ENCODE measurements at regions not wholly inside any gene's neighbourhood (a gene's known extent, or its start where the extent isn't known, plus 50 kb on each side); places are given as distances from the start of the nearest gene placed in this dataset.

GRCh38 chr14:82724316-82724715 is 1190.7 kb upstream of the SEL1L start:
- Histone ChIP-seq H3K9me3 (replicated peaks; ENCODE audit: low read length) (no peaks in the 10 kb centered on the region), H3K9ac (ENCODE audit: low read depth, low read length) (no peak overlapping the region), H3K4me1 (ENCODE audit: control insufficient read depth, insufficient read depth, low read length) (no peaks in the 10 kb centered on the region), H3K27me3 (ENCODE audit: control insufficient read depth, insufficient read depth, low read length) (no peaks in the 10 kb centered on the region), H3K4me2 (ENCODE audit: low read length) (no peak overlapping the region), H3K36me3 (ENCODE audit: insufficient read depth, low read length) (no peaks in the 10 kb centered on the region), H3K4me3 (ENCODE audit: low read length) (no peak overlapping the region)

DNA sequence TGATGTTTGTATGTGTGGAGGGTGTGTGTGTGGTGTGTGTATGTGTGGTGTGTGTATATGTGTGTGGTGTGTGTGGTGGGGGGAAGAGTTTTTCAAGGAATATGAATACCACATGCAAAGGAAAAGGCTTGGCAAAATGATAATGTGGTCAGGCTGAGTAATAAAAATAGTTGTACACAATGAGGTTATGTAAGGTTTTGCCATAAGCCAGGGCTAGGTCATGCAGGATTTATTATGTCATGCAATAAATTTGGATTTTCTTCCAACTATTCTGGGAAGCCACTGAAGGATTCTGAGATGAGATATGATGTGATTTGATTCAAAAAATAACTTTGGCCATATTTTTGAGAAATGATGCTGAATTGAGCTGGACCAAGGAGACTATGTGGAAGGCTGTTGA is 1191.6 kb upstream of the SEL1L start:
- no peaks in the 10 kb centered on the region for H3K4me1 ChIP-seq (ENCODE audit: control insufficient read depth, insufficient read depth, low read length)
- H3K4me3 ChIP-seq (ENCODE audit: low read length) = no peak overlapping the region
- no peak overlapping the region for H3K9ac ChIP-seq (ENCODE audit: low read depth, low read length)
- no peaks in the 10 kb centered on the region for H3K9me3 ChIP-seq (replicated peaks; ENCODE audit: low read length)
- H3K36me3 ChIP-seq (ENCODE audit: insufficient read depth, low read length) = no peaks in the 10 kb centered on the region
- no peaks in the 10 kb centered on the region for H3K27me3 ChIP-seq (ENCODE audit: control insufficient read depth, insufficient read depth, low read length)
- no peak overlapping the region for H3K4me2 ChIP-seq (ENCODE audit: low read length)

DNA sequence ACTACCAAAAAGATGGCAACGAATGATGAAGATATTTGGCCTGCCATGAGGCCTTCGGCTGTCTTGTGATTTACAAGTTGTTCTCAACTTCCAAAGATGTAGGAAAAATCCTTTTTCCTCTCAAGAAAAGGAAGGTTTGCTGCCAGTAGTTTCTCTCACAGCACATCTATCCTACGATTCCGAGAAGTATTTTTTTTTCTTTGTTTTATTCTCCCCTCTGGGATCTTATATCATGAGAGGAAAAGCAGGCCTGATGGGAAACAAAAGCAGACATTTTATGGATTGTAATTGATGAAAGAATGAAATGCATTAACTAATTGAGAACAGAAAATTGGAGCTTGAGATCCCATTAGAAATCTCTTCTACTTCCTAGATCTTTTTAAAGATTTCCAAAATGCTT is 1197.9 kb upstream of the SEL1L start:
- no peak overlapping the region for H3K4me3 ChIP-seq (ENCODE audit: low read length)
- H3K4me1 ChIP-seq (ENCODE audit: control insufficient read depth, insufficient read depth, low read length) = no peaks in the 10 kb centered on the region
- H3K27me3 ChIP-seq (ENCODE audit: control insufficient read depth, insufficient read depth, low read length) = no peaks in the 10 kb centered on the region
- H3K9ac ChIP-seq (ENCODE audit: low read depth, low read length) = no peak overlapping the region
- no peak overlapping the region for H3K4me2 ChIP-seq (ENCODE audit: low read length)
- H3K36me3 ChIP-seq (ENCODE audit: insufficient read depth, low read length) = no peaks in the 10 kb centered on the region
- H3K9me3 ChIP-seq (replicated peaks; ENCODE audit: low read length) = no peaks in the 10 kb centered on the region

- Histone ChIP-seq H3K36me3 (ENCODE audit: insufficient read depth, low read length) (no peaks in the 10 kb centered on the region), H3K4me3 (ENCODE audit: low read length) (no peak overlapping the region), H3K27me3 (ENCODE audit: control insufficient read depth, insufficient read depth, low read length) (no peaks in the 10 kb centered on the region), H3K4me1 (ENCODE audit: control insufficient read depth, insufficient read depth, low read length) (no peaks in the 10 kb centered on the region), H3K4me2 (ENCODE audit: low read length) (no peak overlapping the region), H3K9ac (ENCODE audit: low read depth, low read length) (no peak overlapping the region), H3K9me3 (replicated peaks; ENCODE audit: low read length) (peaks cover 5% of the 10 kb centered on the region)
These were observed 1206.9 kb upstream of the SEL1L start for GRCh38 chr14:82740547-82740946.

DNA sequence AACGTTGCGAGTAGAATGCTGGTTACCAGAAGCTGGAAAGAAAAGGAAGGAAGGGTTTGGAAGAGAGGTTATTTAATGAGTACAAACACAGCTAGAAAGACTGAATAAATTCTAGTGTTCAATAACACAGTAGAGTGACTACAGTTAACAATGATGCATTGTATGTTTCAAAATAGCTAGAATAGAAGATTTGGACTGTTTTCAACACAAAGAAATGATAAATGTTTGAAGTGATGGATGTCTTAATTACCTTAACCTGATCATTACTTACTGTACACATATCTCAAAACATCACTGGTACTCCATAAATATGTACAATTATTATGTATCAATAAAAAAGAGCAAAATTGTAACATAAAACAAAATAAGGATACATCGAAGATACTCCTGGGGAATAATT is 1221.8 kb upstream of the SEL1L start:
- H3K4me1 ChIP-seq (ENCODE audit: control insufficient read depth, insufficient read depth, low read length) = no peaks in the 10 kb centered on the region
- peaks cover 3% of the 10 kb centered on the region for H3K9me3 ChIP-seq (replicated peaks; ENCODE audit: low read length)
- H3K4me2 ChIP-seq (ENCODE audit: low read length) = no peak overlapping the region
- H3K4me3 ChIP-seq (ENCODE audit: low read length) = no peak overlapping the region
- no peaks in the 10 kb centered on the region for H3K36me3 ChIP-seq (ENCODE audit: insufficient read depth, low read length)
- H3K27me3 ChIP-seq (ENCODE audit: control insufficient read depth, insufficient read depth, low read length) = no peaks in the 10 kb centered on the region
- no peak overlapping the region for H3K9ac ChIP-seq (ENCODE audit: low read depth, low read length)

- no peaks in the 10 kb centered on the region for H3K4me1 ChIP-seq (ENCODE audit: control insufficient read depth, insufficient read depth, low read length)
- H3K27me3 ChIP-seq (ENCODE audit: control insufficient read depth, insufficient read depth, low read length) = no peaks in the 10 kb centered on the region
- H3K4me2 ChIP-seq (ENCODE audit: low read length) = no peak overlapping the region
- H3K36me3 ChIP-seq (ENCODE audit: insufficient read depth, low read length) = no peaks in the 10 kb centered on the region
- peaks cover 3% of the 10 kb centered on the region for H3K9me3 ChIP-seq (replicated peaks; ENCODE audit: low read length)
- no peak overlapping the region for H3K4me3 ChIP-seq (ENCODE audit: low read length)
- H3K9ac ChIP-seq (ENCODE audit: low read depth, low read length) = no peak overlapping the region
These were observed 1222.3 kb upstream of the SEL1L start for GRCh38 chr14:82755923-82756322.

DNA sequence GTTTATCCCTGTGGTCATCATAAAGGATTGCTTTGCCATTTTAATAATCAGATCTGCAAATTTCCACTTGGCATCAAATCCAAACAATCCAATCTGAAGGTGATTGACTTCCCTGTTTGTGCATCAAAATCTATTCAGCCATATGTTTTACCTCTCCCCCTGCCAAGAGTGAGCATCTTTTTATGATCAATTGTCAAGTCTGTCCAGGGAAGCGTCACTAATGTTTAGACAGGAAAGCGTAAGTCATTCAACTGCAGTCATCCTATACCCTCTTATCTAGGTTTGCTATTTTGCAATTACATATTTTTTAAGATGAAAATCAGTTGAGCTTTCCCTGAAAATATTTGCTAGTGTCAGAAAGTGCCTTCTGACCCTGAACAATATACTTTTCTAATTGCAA is 1224.1 kb upstream of the SEL1L start:
- no peaks in the 10 kb centered on the region for H3K27me3 ChIP-seq (ENCODE audit: control insufficient read depth, insufficient read depth, low read length)
- no peaks in the 10 kb centered on the region for H3K4me1 ChIP-seq (ENCODE audit: control insufficient read depth, insufficient read depth, low read length)
- no peak overlapping the region for H3K4me3 ChIP-seq (ENCODE audit: low read length)

DNA sequence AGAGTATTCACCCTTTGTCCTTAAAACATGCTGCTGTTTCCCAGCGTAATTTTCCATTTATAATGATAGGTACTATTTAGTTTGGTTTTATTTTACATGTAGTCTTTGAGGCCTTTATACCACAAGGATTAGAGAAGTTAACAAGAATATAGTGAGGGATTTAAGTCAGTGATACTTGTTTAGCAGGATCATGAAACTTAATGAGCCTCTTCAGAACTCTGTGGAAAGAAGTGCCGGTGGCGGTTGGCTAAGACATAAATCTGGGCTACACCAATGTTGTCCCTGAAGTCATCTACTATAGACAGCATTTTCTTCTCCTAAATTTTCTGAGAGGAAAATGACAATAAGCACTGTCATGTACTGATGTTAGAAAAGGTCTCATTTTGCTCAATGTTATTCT is 1226.0 kb upstream of the SEL1L start:
- Histone ChIP-seq H3K36me3 (ENCODE audit: insufficient read depth, low read length) (no peaks in the 10 kb centered on the region), H3K9me3 (replicated peaks; ENCODE audit: low read length) (no peaks in the 10 kb centered on the region), H3K27me3 (ENCODE audit: control insufficient read depth, insufficient read depth, low read length) (no peaks in the 10 kb centered on the region), H3K4me1 (ENCODE audit: control insufficient read depth, insufficient read depth, low read length) (no peaks in the 10 kb centered on the region), H3K4me2 (ENCODE audit: low read length) (no peak overlapping the region), H3K4me3 (ENCODE audit: low read length) (no peak overlapping the region), H3K9ac (ENCODE audit: low read depth, low read length) (no peak overlapping the region)

More for the DNA sequence above, 1224.1 kb upstream of the SEL1L start:
- peaks cover under 1% of the 10 kb centered on the region for H3K9me3 ChIP-seq (replicated peaks; ENCODE audit: low read length)
- no peaks in the 10 kb centered on the region for H3K36me3 ChIP-seq (ENCODE audit: insufficient read depth, low read length)
- H3K4me2 ChIP-seq (ENCODE audit: low read length) = no peak overlapping the region
- no peak overlapping the region for H3K9ac ChIP-seq (ENCODE audit: low read depth, low read length)

GRCh38 chr14:82766123-82766522 is 1232.5 kb upstream of the SEL1L start:
- Histone ChIP-seq H3K27me3 (ENCODE audit: control insufficient read depth, insufficient read depth, low read length) (no peaks in the 10 kb centered on the region), H3K4me1 (ENCODE audit: control insufficient read depth, insufficient read depth, low read length) (no peaks in the 10 kb centered on the region), H3K36me3 (ENCODE audit: insufficient read depth, low read length) (no peaks in the 10 kb centered on the region), H3K9ac (ENCODE audit: low read depth, low read length) (no peak overlapping the region), H3K4me3 (ENCODE audit: low read length) (no peak overlapping the region), H3K9me3 (replicated peaks; ENCODE audit: low read length) (no peaks in the 10 kb centered on the region), H3K4me2 (ENCODE audit: low read length) (no peak overlapping the region)

DNA sequence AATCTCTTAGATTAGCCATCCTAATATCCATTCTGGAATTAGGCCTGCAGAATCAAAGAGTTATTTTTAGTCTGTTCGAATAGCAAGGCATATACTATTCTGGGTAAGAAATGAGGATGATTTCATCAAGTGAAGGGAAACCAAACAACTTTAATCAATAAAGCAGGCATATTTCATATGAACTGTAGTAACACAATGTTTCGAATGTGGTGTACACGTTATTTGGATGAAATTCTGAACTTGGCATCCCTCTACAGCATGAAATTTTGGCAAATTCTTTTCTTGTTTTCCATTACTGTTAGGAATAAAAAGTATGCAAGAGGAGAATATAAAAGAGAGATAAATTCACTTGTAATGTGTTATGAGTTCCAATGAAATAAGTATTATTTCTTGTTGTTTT is 1233.3 kb upstream of the SEL1L start:
- no peak overlapping the region for H3K9ac ChIP-seq (ENCODE audit: low read depth, low read length)
- no peaks in the 10 kb centered on the region for H3K36me3 ChIP-seq (ENCODE audit: insufficient read depth, low read length)
- no peaks in the 10 kb centered on the region for H3K9me3 ChIP-seq (replicated peaks; ENCODE audit: low read length)
- H3K4me2 ChIP-seq (ENCODE audit: low read length) = no peak overlapping the region
- no peaks in the 10 kb centered on the region for H3K27me3 ChIP-seq (ENCODE audit: control insufficient read depth, insufficient read depth, low read length)
- no peaks in the 10 kb centered on the region for H3K4me1 ChIP-seq (ENCODE audit: control insufficient read depth, insufficient read depth, low read length)
- no peak overlapping the region for H3K4me3 ChIP-seq (ENCODE audit: low read length)

DNA sequence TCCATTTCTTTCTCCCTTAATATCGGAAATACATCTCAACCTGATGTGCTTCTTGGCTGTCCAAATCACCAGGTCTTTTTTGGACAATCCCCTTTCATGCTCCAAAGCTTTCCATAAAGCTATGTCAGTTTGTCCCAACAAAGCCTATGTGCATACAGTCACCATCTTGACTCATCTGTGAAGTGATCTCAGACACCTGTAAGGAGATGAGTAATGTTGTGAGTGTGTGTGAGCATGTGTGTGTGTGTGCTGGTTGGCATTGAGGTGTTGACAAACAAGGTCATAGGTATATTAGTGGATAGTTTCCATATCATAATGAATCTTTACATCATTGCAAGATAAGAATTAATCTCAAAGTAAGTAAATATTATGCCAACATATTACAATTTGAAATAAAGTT is 1243.3 kb upstream of the SEL1L start:
- no peaks in the 10 kb centered on the region for H3K4me1 ChIP-seq (ENCODE audit: control insufficient read depth, insufficient read depth, low read length)
- H3K9ac ChIP-seq (ENCODE audit: low read depth, low read length) = no peak overlapping the region
- H3K36me3 ChIP-seq (ENCODE audit: insufficient read depth, low read length) = no peaks in the 10 kb centered on the region
- peaks cover 5% of the 10 kb centered on the region for H3K9me3 ChIP-seq (replicated peaks; ENCODE audit: low read length)
- H3K27me3 ChIP-seq (ENCODE audit: control insufficient read depth, insufficient read depth, low read length) = no peaks in the 10 kb centered on the region
- no peak overlapping the region for H3K4me3 ChIP-seq (ENCODE audit: low read length)
- no peak overlapping the region for H3K4me2 ChIP-seq (ENCODE audit: low read length)

DNA sequence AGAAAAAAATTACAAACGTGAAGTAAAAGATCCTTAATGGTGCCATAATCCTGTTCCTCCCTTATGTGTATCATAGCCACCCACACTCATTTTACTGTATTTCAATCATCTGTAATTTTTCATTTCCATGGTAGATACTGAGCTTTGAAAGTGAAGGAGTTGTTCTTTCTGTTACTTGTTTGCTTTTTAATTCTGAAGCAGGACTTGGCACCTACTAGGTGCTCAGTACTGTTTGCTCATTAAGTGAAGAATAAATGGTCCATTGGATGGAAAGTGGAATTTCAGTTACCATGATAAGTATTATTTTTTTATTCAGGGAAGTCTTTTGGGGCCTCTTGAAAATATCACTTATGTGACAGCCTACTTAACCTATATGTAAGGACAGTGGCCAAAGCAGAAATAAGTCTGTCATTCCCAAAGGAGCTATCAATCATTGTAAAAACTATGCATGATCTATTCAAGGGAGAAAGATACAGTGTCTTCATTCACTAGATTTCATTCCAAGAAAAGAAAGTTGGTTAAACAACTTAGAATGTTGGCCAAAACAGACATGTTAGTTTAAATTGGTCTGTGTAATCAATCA is 1244.4 kb upstream of the SEL1L start:
- Histone ChIP-seq H3K4me2 (ENCODE audit: low read length) (no peak overlapping the region), H3K4me3 (ENCODE audit: low read length) (no peak overlapping the region), H3K36me3 (ENCODE audit: insufficient read depth, low read length) (no peaks in the 10 kb centered on the region), H3K27me3 (ENCODE audit: control insufficient read depth, insufficient read depth, low read length) (no peaks in the 10 kb centered on the region), H3K4me1 (ENCODE audit: control insufficient read depth, insufficient read depth, low read length) (no peaks in the 10 kb centered on the region), H3K9ac (ENCODE audit: low read depth, low read length) (no peak overlapping the region), H3K9me3 (replicated peaks; ENCODE audit: low read length) (peaks cover 5% of the 10 kb centered on the region)
